NCI-H1417 (cell line): ENCODE measurements at regions not wholly inside any gene's neighbourhood (a gene's known extent, or its start where the extent isn't known, plus 50 kb on each side); places are given as distances from the start of the nearest gene placed in this dataset.

ENCODE experiments used
- DNase-seq, 3 experiments: peaks; one replicate each; lab custom pipeline; 2025; lab: John Stamatoyannopoulos, UW

DNA sequence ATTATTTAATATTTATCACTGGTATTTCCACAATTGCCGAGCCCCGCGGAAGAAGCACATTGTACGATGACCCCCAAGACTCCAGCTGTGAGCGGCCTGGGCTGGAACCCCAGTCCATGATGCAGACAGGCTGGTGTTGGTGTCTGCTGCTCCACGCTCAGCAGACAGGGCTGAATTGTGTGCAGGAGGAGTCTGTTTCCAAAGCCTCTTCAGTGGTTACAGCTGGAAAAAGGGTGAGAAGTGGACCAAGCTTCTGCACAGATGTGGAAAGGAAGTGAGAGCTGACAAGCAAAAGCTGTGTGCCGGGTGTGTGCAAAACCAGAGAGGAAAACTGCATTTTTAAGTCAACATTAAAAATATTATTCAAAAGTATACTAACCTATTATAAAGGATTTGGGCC lies 500.4 kb downstream of the GALR1 start:
- DNase-seq: no peak

DNA sequence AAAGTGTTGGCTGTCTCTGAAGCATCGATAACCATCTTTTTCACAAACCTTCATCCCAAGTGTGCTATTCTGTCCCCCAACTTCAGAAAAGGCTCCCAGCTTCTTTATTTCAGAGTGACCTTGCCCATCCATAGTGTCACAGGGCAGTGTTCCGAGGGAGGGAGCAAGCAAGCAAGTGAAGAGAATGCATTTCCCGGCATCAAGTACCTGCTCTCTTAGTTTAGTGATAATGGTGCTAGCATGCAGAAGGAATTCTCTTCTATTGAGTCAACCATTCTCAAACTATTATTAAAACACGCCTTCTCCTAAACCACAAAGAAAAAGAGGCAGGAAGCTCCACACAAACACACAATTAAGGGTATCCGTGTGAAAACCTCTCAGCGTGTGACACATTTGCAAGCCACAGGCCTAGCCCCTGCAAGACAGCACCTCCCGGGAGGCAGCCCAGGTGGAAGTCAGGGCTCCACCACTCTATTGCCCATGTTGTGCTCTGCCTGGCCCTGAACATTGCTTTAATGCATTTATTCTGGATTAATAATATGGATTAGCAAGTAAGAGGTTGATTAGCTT lies 504.9 kb downstream of the GALR1 start:
- DNase-seq: peak in 2 of 3 experiments; percentile 17 to 57

DNA sequence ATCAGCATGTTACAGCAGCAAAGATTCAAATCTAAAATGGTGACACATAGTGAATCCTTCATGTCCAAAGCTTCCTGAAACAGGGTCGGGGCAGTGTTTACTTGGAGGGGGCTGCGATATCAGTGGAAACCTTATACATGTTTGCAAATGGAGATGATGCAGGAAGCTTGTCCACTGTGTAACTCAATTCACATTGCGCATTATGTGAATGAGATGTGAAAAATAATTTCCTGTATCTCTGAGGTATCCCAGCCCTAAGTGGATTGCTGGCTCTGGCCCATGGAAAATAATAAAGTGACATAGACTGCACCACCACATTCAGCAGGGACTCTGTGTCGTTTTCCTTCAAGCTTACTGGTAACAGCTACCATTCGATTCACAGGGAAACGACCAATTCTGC lies 505.5 kb downstream of the GALR1 start:
- DNase-seq: peak in 1 of 3 experiments; percentile 61

DNA sequence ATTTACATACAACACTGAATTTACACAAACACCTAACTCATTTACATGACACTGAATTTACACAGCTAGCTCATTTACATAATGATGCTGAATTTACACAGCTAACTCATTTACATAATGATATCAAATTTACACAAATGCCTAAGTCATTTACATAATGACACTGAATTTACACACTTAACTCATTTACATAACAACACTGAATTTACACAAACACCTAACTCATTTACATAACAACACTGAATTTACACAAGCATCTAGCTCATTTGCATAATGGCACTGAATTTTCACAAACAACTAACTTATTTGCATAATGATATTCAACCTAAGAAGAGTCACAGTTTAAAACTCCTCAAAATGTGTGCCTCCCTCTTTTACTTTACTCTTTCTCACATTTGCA lies 511.7 kb downstream of the GALR1 start:
- DNase-seq: no peak

DNA sequence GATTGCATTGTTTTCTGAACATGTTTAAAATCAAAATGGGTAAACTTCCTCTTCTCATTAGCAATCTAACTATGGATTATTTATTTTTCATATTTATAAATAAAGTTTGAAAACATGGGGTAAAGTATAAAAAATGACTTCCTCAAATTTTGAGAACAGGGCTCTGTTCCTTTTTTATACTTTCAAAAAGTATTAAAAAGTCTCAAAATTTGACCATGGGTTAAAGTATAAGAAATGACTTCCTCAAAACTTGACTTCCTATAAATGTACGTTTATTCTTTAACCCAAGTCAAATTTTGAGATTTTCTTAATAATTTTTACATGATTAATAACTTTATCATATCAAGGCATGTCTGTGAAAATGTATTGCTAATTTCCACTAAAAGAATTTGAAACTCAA lies 512.4 kb downstream of the GALR1 start:
- DNase-seq: no peak

DNA sequence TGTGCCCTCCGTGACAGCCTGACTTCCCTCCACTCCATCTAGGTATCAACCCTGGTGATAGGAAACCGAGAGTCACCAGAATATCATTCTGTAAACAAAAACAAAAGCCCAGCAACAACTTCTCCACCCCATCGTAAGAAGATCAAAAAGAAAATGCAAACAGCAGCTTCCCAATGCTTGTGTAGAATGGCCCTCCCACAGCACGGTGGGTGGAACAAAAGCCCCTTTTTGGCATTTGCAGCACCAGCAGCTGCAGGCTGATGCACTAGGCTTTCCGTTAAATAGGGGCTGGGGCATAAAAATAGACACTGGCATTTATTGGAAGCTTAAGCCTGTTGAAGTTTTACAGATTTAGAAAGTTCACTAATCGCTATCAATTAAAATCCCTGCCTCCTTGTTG lies 513.0 kb downstream of the GALR1 start:
- DNase-seq: peak in 1 of 3 experiments; percentile 34

DNA sequence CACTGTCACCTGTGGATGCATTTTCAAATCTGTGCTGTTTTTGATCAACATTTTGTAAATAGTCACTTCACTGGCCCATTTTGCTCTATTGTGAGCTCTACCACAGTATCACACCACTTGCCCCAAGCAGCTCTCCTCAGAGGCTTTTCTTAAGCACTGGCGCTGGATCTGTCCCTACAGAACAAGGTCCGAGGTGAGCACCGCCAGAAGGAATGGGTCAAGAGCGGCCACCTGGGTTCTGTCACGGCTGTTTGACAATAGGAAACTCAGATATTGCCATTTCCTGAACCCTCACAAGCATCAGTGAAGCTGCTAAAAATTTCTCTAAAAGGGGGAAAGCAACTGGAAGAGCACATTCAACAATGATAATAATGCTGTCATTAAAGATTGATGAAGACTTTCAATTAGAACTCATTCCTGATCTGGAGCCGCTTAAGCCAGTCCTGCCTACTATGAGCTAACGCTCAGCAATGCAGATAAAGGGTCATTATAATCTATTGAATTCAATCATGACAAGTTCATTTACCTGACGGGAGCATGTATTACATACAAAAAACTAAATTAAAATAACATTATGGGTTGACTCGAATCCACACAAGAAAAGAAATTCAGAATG lies 514.0 kb downstream of the GALR1 start:
- peak in 1 of 3 experiments; percentile 58 for DNase-seq

DNA sequence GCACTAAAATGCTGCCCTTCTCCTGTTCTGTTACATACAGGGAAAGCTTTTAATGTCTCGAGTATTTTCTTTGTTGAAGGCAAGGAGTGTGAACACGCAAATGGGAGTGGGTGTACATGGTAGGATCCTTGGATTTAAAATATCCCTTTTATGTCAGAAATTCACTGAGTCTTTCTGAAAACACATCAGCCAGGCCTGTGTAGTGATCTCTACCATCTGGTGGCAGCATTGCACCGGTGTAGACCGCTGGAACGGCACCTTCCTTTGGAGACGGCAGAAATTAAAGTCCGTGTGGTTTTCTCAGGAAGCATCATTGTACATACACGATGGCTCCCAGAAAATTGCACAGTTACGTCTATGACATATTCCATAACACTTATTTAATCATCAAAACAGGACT lies 515.8 kb downstream of the GALR1 start:
- DNase-seq: peak; percentile 57 to 96 (median 88)

DNA sequence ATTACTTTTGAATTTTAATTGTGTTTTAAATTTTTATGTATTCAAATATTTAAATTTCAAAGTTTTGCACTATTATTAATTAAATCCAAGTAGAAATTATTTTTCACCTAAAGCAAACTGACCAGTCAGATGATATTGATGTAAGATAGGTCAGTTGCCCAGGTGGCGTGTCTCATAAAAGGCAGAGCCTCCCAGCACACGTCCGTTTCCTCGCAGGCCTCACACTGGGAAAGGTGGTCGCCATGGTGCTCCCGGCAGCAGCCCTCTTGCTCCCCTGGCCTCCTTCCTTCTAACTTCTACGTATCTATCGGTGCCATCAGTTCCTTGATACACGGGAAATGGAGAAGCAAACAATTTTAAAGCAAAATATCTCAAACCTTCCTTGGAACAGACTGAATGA lies 516.8 kb downstream of the GALR1 start:
- DNase-seq: peak in 2 of 3 experiments; percentile 37 to 64

DNA sequence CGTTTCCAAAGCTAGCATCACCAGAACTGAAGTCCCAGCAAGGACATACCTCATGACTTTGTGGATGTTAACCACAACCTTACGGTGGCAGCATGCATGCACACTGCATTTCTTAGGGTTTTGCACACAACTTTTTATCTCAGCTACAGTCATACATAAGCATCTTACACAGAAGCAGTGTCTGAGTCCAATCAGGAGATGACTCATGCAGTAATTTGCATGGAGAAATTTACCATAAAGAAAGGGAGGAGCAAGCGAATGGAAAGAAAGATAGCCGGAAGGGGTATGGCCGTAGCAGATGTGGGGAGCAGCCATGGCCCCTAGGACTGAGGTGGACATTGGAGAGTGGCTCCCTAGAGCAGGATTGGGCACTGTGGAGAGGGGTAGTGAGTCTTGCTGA lies 522.5 kb downstream of the GALR1 start:
- no peak for DNase-seq

DNA sequence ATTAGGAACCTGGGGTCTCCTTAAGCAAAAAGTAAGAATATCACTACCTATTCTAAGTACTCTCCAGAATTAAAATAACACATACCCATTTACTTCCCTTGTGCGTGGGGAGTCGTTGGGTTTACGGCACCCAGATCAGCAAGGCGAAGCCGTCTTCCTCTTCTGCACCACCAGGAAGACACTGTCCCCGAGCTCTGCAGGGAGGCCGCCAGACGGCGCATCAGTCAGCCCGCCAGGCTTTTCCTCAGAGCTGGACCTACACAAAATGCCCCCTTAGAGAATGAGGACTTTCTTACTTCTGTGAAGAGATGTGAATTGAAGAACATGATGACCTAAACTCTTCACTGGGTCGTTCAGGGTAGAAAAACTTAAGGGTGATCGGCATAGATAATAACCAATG lies 526.5 kb downstream of the GALR1 start:
- DNase-seq: no peak

DNA sequence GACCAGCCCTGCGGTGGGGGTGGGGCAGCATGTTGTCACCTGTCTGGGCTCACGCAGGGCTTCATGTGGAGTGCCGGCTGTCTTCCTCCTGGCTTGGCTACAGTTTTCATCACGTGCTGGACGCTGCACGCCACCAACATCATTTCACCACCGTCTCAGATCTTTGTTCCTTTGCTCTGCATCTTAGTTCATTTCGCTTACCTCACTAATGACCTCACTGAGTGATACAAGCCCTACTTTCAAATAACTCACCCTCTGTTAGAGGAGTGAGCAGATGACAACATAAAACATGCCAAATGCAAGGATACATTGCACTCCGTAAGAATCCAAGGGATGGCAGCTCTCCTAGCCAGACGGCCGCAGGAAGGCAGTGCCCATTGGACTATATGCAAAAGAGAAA lies 527.5 kb downstream of the GALR1 start:
- DNase-seq: peak in 2 of 3 experiments; percentile 54 to 76

DNA sequence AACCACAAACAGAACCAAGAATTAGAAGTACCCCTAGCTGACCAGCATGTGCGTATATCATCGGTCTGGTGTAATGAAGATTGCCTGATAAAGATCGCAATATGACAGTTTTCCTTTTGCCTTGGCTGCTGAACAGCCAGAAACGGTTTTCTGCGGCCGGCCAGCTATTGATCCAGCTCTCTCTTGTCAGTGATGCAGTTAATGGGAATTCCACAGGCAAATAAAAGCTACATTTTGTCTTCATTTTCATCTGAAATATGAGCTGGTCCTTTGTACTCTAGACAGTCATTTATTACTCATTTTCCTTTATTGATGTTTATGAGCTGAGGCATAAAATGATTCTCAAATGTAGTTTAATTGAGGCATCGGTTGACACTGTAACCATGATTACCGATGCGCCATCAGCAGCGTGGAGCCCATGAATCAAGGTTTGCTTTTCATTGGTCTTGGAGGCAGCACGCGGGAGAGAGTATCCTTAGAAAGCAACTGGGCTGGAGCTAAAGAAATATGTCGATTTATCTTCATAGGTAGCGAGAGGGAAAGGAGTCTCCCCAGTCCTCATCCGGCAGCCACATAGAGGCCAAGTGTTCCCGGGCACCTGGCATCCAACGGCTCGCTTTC lies 535.2 kb downstream of the GALR1 start:
- DNase-seq: peak; percentile 77 to 93 (median 83)

DNA sequence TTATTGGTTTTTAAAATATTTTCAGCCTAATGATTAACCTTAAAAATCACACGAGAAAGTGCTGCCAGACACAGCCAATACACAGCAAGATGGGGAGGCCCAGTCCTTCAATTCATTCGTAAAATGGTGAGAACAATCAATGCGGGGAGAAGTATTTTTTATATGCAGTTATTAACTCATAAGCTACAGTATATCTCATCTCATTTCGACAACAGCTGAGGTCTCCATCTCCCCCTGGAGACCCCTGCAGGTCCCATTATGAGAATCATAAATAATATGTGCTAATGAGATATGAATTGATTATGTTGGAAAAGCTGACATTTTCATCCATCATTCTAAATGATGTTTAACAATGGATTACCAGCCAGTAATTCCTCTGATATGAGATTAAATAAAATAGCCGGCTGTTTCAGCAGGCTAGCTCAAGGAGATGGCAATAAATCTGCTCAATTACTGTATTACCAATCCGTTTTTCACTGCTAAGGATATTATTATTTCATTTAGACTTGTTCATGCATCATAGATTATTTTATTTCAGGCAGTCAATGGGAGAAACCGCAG lies 535.8 kb downstream of the GALR1 start:
- peak in 1 of 3 experiments; percentile 83 for DNase-seq

DNA sequence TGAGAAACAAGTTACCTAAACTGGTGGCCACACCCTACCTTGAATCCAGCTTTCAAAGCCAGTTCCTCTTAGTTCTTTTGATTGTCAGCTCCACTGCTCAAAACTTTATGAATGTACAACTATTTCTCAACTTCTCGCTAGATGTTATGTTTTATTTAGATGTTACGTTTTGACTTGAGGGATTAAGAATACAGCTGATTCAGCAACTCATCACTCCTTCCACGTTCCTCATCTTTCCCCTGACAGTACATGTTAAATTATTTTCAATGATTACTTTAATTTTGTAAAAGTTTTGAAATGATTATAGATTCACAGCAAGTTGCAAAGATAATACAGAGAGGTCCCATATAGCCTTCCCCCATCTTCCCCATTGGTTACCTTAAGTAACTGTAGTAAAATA lies 553.4 kb downstream of the GALR1 start:
- no peak for DNase-seq

DNA sequence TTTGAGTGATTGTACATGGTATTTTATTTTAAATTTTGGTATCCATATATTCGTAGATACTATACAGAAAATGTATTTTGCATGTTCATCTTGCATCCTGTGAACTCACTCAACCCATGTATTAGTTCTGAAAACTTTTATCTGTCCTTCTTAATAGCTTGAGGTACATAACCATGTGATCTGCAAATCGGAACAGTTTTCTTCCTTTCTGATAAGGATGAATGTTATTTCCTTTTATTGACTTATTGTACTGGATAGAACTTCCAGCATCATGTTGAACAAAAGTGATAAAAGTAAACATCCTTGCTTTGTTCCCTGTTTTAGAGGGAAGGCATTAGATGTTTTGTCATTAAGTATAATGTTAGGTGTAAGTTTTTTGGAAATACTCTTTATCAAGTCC lies 554.7 kb downstream of the GALR1 start:
- no peak for DNase-seq

DNA sequence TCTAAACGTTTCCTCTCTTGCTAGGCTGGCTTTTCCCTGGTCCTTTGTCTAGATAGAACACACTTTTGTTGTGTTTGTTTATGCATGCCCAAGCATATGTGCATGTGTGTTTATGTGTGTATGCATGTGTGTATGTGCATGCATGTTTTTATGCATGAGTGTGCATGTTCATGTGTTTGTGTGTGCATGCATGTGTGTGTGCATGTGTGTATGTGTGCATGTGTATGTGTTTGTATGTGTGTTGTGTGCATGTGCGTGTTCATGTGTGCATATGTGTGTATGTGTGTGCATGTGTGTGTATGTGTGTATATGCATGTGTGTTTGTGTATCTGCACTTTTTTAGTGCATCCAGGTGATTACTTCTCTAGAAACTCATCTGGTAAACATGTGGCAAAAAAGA lies 558.0 kb downstream of the GALR1 start:
- DNase-seq: no peak

DNA sequence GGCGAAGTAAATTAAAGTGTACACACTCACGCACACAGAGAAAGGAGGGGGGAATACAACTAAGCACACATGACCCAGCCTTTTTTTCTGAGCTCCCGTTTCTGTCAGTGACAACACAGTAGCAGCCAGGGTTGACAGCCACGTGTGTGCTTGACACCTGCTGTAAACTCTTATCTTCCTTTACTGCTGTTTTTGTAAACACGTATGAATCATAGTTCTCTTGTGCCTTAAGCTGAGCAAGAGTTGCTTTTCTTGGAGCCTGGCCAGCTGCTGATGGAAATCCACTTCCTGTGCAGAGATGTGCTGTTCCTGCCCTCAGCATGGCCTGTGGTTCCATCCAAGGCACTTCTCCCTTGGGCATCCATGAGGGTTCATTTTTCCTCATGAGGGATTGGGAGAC lies 561.9 kb downstream of the GALR1 start:
- peak; percentile 51 to 97 (median 83) for DNase-seq

DNA sequence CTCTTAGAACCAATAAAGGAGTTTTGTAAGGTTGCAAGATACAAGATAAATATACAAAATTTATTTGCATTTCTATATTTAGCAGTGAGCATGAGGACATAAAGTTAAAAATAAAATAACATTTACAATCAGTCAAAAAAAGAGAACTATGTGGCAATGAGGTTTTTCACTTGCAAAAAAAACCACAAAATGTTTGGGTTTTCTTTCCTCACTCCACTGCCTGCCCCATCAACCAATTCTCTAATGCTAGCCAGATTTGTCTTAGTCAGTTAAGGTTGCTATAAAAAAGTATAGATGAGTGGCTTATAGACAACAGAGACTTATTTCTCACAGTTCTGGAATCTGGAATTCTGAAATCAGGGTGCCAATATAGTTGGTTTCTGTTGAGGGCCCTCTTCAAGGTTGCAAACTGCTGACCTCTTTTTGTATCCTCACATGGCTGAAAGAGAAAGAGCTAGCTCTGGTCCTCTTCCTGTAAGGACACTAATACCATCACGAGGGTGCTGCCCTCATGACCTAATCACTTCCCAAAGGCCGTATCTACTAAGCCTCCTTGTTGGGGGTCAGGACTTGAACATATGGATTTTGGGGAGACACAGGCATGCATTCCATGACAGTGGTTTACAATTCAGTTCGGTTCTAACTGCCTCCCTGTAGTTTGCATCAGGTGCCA lies 566.2 kb downstream of the GALR1 start:
- no peak for DNase-seq

DNA sequence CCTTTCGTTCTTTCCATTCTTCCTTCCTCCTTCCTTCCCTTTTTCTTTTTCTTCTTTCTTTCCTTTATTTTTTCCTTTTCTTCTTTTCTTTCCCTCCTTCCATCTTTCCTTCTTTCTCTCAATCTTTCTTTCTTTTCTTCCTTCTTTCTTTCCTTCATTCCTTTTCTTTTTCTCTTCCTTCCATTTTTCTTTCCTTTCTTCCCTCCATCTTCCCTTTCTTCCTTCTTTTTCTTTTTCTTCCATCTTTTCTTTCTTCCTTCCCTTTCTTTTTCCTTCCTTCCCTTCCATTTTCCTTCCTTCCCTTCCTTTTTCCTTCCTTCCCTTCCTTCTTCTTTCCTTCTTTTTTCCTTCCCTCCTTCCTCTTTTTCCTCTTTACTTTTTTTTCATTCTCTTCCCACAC lies 568.7 kb downstream of the GALR1 start:
- DNase-seq: no peak

DNA sequence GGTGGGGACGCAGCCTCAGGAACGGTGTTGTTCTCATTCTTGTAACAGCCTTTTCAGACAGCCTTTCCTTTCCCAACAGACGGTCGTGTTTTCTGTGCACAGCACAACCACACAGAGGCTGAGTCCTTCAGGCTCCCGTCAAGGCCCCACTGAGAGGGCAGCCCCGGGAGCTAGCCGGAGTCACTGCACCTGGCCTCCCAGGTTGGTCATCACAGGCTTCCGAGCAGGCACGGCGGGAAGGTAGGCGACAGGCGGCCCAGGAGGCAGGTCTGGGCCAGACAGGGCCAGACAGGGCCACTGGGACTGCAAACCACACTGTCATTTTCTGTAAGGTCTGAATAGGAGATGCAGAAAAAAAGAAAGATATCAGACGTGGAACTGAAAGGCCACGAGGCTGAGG lies 570.8 kb downstream of the GALR1 start:
- no peak for DNase-seq

DNA sequence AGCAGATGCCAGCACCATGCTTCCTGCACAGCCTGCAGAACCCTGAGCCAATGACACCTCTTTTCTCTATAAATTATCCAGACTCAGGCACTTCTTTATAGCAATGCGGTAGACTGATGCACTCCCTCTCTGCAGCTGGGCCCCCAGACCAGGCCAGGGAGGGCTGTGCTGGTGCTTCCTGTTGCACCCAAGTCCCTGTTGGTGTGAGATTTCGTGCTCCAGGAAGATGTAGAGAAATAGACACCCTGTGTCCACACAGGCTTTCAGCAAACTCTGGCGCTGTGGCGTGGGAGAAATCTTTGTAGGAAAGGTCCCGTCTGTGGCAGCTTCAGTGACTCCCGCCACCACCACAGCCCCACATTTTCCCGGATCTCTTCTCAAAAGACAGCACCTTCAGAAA lies 572.2 kb downstream of the GALR1 start:
- DNase-seq: no peak

DNA sequence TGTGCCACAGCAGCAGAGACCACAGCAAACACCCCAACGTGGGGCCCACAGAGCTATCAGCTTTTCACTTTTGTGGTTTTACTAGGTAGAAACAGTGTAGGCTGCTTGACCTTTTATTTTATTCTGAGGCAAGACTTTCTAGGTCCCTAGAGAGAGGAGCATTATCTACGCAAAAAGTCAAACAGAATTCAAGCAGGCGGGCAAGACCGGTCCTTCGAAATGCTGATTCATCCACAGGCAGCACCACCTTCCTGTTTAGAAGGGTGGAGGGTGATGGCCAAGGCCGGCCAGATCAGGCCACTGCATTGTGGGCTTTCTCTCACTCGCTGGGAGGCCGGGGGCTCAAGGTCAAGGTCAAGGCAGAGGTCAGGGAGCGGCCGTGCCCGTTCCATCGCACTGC lies 573.0 kb downstream of the GALR1 start:
- no peak for DNase-seq
